HL-60/S4 treated with retinoic acid at 250 ng/mL for 4 days and 3 days (cell line): ENCODE measurements at regions not wholly inside any gene's neighbourhood (a gene's known extent, or its start where the extent isn't known, plus 50 kb on each side); places are given as distances from the start of the nearest gene placed in this dataset.

Source experiments
- in situ Hi-C: fragments of 300-500 bp; cut with MboI; formaldehyde crosslinking; loops from 2 replicates; pipeline ENCODE4 v1.7.0; 2022; ENCODE audit warnings: low sequenced_read_pairs

- in situ Hi-C loops = no loop called here
Measured at GRCh38 chr15:97892167-97892938, 68.2 kb upstream of the ARRDC4 start.

DNA sequence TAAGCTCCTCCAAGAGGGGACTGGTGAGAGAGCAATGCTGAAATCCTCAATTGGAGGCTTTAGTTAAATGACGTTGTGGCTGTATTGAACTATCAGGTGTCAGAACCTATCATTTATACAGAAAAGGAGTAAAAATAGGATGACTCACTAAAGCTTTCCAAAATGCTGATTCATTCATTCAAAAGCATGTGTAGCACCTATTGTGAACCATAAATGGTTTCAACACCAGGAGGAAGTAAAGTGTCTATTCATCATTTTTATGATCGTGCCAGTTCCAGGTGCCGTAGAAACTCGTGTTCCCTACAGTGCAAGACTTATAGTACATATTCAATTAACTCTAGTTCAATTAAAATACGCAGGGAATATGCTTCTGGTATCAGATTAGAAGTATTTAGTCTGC is 66.5 kb upstream of the ARRDC4 start:
- in situ Hi-C loops = no loop called here

GRCh38 chr15:97899981-97900380 is 60.5 kb upstream of the ARRDC4 start:
- in situ Hi-C loops = loop anchor here (10.0 kb wide), 1 partner anchor 185 kb away; no protein-coding TSS in a partner anchor

DNA sequence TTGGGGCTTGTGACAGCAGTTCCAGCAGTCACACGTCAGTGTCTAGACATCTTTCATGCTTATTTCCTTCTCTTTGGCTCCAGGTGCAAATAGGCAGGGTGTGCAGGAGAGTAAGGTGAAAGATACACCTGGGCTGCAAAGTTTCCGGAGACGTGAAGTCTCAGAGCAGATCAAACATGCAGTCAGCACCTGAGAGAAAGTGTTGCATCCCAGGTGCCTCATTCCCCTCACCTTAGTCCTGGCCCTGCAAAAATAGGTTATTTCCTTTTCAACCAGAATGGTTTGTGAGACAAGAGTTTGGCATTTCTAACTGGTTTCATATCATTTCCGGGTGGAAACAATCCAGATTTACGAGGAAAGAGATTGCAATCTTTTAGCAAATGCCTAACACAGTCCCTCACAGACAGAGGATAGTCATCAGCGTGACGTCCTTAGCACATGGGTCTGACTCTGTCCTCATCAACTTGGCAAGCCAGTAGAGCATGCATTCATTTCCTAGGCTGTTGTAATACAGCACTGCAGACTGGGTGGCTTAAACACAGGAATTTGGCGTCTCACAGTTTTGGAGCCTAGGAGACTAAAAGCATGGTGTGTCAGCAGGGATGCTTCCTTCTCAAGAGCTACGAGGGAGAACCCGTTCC is 58.2 kb upstream of the ARRDC4 start:
- in situ Hi-C loops = loop anchor here (10.0 kb wide), 1 partner anchor 183 kb away; no protein-coding TSS in a partner anchor

GRCh38 chr15:97903560-97903959 is 56.9 kb upstream of the ARRDC4 start:
- in situ Hi-C loops = loop anchor here (10.0 kb wide), 1 partner anchor 181 kb away; no protein-coding TSS in a partner anchor

DNA sequence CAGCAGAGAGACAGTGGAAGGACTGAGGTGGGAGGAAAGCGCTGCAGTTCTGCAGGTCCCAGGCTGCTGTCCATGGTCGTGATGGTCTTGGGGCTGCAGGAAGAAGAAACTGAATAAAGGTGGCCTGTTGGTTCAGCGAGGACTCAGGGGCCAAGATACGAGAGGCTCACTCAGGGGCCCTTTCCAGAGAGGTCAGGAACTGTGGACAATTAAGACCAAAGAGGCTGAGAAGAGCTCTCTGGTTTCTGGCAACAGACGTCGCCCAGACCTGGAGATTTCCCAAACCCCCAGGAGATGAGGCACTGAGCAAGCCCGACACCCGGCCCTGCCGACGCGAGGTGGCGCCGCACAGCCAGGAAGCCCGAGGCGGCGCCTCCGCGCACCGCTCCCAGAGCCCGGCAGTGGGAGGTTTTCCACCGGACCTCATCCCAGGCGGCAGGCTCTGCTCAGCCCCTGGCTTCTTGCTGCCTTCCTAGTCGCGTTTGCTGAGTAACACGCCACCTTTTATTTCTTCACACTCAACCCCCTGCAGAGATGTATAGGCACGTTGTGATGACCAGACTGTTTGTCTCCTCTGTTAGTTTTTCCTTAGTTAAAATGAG is 56.4 kb upstream of the ARRDC4 start:
- in situ Hi-C loops = loop anchor here (10.0 kb wide), 1 partner anchor 181 kb away; no protein-coding TSS in a partner anchor

- in situ Hi-C loops = loop anchor here (10.0 kb wide), 1 partner anchor 175 kb away; no protein-coding TSS in a partner anchor
Measured at GRCh38 chr15:97909291-97909891, 51.1 kb upstream of the ARRDC4 start.
